ENCODE measurements at regions not wholly inside any gene's neighbourhood (a gene's known extent, or its start where the extent isn't known, plus 50 kb on each side); places are given as distances from the start of the nearest gene placed in this dataset.

GRCh38 chr2:217415316-217415715, 555.5 kb upstream of the TNP1 start:
- no peak for DNase-seq (ENCODE audit: low read depth)
- no peak for TF ChIP-seq MYC (IDR thresholded peaks at IDR 0.05; ENCODE audit: low read depth, low read length)
- TF ChIP-seq MAX (IDR thresholded peaks at IDR 0.05; ENCODE audit: low read depth, low read length), result no peak
- no peak for TF ChIP-seq CTCF (IDR thresholded peaks at IDR 0.05; ENCODE audit: low read depth, low read length)
- no peak for TF ChIP-seq POLR2A (IDR thresholded peaks at IDR 0.05; ENCODE audit: extremely low read depth, insufficient read length)
- H3K4me3 ChIP-seq (ENCODE audit: low read depth, low read length), result no peak overlapping the region

DNA sequence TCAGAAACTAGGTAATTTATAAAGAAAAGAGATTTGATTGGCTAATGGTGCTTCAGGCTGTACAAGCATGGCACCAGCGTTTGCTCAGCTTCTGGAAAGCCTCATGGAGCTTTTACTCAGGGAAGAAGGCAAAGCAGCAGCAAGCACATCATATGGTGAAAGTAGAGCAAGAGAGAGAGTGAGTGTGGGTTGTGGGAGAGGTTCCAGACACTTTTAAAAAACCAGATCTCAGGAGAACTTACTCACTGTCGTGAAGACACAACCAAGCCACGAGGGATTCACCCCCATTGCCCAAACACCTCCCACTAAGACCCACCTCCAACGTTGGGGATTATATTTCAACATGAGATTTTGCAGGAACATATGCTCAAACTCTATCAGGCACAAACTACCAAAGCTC, 554.6 kb upstream of the TNP1 start:
- DNase-seq (ENCODE audit: low read depth), result no peak
- H3K4me3 ChIP-seq (ENCODE audit: low read depth, low read length), result no peak overlapping the region
- no peak for TF ChIP-seq MAX (IDR thresholded peaks at IDR 0.05; ENCODE audit: low read depth, low read length)

- no peak overlapping the region for H3K4me3 ChIP-seq (ENCODE audit: low read depth, low read length)
- TF ChIP-seq CTCF (IDR thresholded peaks at IDR 0.05; ENCODE audit: low read depth, low read length), result no peak
- TF ChIP-seq MAX (IDR thresholded peaks at IDR 0.05; ENCODE audit: low read depth, low read length), result no peak
- TF ChIP-seq MYC (IDR thresholded peaks at IDR 0.05; ENCODE audit: low read depth, low read length), result no peak
- TF ChIP-seq POLR2A (IDR thresholded peaks at IDR 0.05; ENCODE audit: extremely low read depth, insufficient read length), result no peak
- no peak for DNase-seq (ENCODE audit: low read depth)
Observed at GRCh38 chr2:217413193-217413592, 553.3 kb upstream of the TNP1 start.

- DNase-seq (ENCODE audit: low read depth), result no peak
- no peak for TF ChIP-seq MYC (IDR thresholded peaks at IDR 0.05; ENCODE audit: low read depth, low read length)
- TF ChIP-seq CTCF (IDR thresholded peaks at IDR 0.05; ENCODE audit: low read depth, low read length), result no peak
- no peak for TF ChIP-seq MAX (IDR thresholded peaks at IDR 0.05; ENCODE audit: low read depth, low read length)
- TF ChIP-seq POLR2A (IDR thresholded peaks at IDR 0.05; ENCODE audit: extremely low read depth, insufficient read length), result no peak
- H3K4me3 ChIP-seq (ENCODE audit: low read depth, low read length), result no peak overlapping the region
Observed at GRCh38 chr2:217412721-217413120, 552.9 kb upstream of the TNP1 start.

- DNase-seq (ENCODE audit: low read depth), result no peak
- TF ChIP-seq CTCF (IDR thresholded peaks at IDR 0.05; ENCODE audit: low read depth, low read length) (no peak), MAX (IDR thresholded peaks at IDR 0.05; ENCODE audit: low read depth, low read length) (no peak), POLR2A (IDR thresholded peaks at IDR 0.05; ENCODE audit: extremely low read depth, insufficient read length) (no peak), MYC (IDR thresholded peaks at IDR 0.05; ENCODE audit: low read depth, low read length) (no peak)
- no peak overlapping the region for H3K4me3 ChIP-seq (ENCODE audit: low read depth, low read length)
Observed at GRCh38 chr2:217412277-217412676, 552.4 kb upstream of the TNP1 start.

GRCh38 chr2:217410681-217410960, 550.8 kb upstream of the TNP1 start:
- H3K4me3 ChIP-seq (ENCODE audit: low read depth, low read length), result no peak overlapping the region
- TF ChIP-seq POLR2A (IDR thresholded peaks at IDR 0.05; ENCODE audit: extremely low read depth, insufficient read length) (no peak), MAX (IDR thresholded peaks at IDR 0.05; ENCODE audit: low read depth, low read length) (no peak), MYC (IDR thresholded peaks at IDR 0.05; ENCODE audit: low read depth, low read length) (no peak), CTCF (IDR thresholded peaks at IDR 0.05; ENCODE audit: low read depth, low read length) (no peak)
- DNase-seq (ENCODE audit: low read depth), result no peak

All from NB4 (cell line).